ENCODE measurements at regions not wholly inside any gene's neighbourhood (a gene's known extent, or its start where the extent isn't known, plus 50 kb on each side); places are given as distances from the start of the nearest gene placed in this dataset.

GRCh38 chr7:131090886-131091692 is 236.6 kb upstream of the MKLN1 start:
- DNase-seq: no peak

- DNase-seq: no peak
Observed at GRCh38 chr7:131094685-131095084, 233.0 kb upstream of the MKLN1 start.

- DNase-seq: no peak
Observed at GRCh38 chr7:131095346-131095745, 232.3 kb upstream of the MKLN1 start.

GRCh38 chr7:131096267-131096927 is 231.3 kb upstream of the MKLN1 start:
- DNase-seq: no peak

GRCh38 chr7:131097662-131098376 is 229.9 kb upstream of the MKLN1 start:
- DNase-seq: no peak

GRCh38 chr7:131098527-131098926 is 229.1 kb upstream of the MKLN1 start:
- no peak for DNase-seq

GRCh38 chr7:131100357-131101054 is 227.2 kb upstream of the MKLN1 start:
- DNase-seq: no peak

GRCh38 chr7:131103997-131104396 is 223.7 kb upstream of the MKLN1 start:
- DNase-seq: no peak

- DNase-seq: no peak
Observed at GRCh38 chr7:131104596-131105293, 222.9 kb upstream of the MKLN1 start.

GRCh38 chr7:131105294-131105798 is 222.3 kb upstream of the MKLN1 start:
- DNase-seq: peak; percentile 61

GRCh38 chr7:131105799-131106680 is 221.6 kb upstream of the MKLN1 start:
- DNase-seq: peak; percentile 80

GRCh38 chr7:131106681-131107336 is 220.9 kb upstream of the MKLN1 start:
- DNase-seq: no peak

GRCh38 chr7:131107337-131108211 is 220.1 kb upstream of the MKLN1 start:
- peak; percentile 84 for DNase-seq

- DNase-seq: no peak
Observed at GRCh38 chr7:131108212-131108940, 219.3 kb upstream of the MKLN1 start.

- peak; percentile 27 for DNase-seq
Observed at GRCh38 chr7:131109011-131109758, 218.5 kb upstream of the MKLN1 start.

- DNase-seq: peak; percentile 88
Observed at GRCh38 chr7:131109759-131110296, 217.8 kb upstream of the MKLN1 start.

GRCh38 chr7:131110297-131111080 is 217.2 kb upstream of the MKLN1 start:
- DNase-seq: peak; percentile 39

Measured in eye (tissue), 1 donor.